GM19023 (cell line): ENCODE measurements at regions not wholly inside any gene's neighbourhood (a gene's known extent, or its start where the extent isn't known, plus 50 kb on each side); places are given as distances from the start of the nearest gene placed in this dataset.
"Not testable (repeated sequence)": the region's sequence is repeated elsewhere in the genome, so short reads cannot be mapped to it uniquely, and the experiment has no call there.

Experiments
- ATAC-seq: cut with Tn5 transposase; IDR thresholded peaks from one replicate; pipeline ENCODE4 v1.9.1; 2021; ENCODE audit warnings: mild to moderate bottlenecking, moderate library complexity; ENCODE audit not compliant: unreplicated experiment

GRCh38 chr14:22221508-22221907 is 367.5 kb downstream of the DAD1 start:
- ATAC-seq = no peak

GRCh38 chr14:22220427-22220826 is 368.6 kb downstream of the DAD1 start:
- ATAC-seq = no peak

- ATAC-seq = no peak
These were observed 370.3 kb downstream of the DAD1 start for GRCh38 chr14:22218728-22219127.

- no peak for ATAC-seq
These were observed 375.9 kb downstream of the DAD1 start for GRCh38 chr14:22213120-22213519.

- ATAC-seq = no peak
These were observed 378.1 kb downstream of the DAD1 start for GRCh38 chr14:22210906-22211305.

- ATAC-seq = no peak
These were observed 379.0 kb downstream of the DAD1 start for GRCh38 chr14:22210026-22210425.

GRCh38 chr14:22203036-22203435 is 386.0 kb downstream of the DAD1 start:
- ATAC-seq = no peak

GRCh38 chr14:22202313-22202712 is 386.7 kb downstream of the DAD1 start:
- no peak for ATAC-seq

- no peak for ATAC-seq
These were observed 387.9 kb downstream of the DAD1 start for GRCh38 chr14:22200977-22201605.

- not testable (repeated sequence) for ATAC-seq
These were observed 388.9 kb downstream of the DAD1 start for GRCh38 chr14:22200131-22200530.

- ATAC-seq = no peak
These were observed 394.4 kb downstream of the DAD1 start for GRCh38 chr14:22194664-22195063.

GRCh38 chr14:22190411-22191191 is 398.4 kb downstream of the DAD1 start:
- no peak for ATAC-seq

GRCh38 chr14:22189881-22190280 is 399.1 kb downstream of the DAD1 start:
- ATAC-seq = no peak

GRCh38 chr14:22188318-22188717 is 400.7 kb downstream of the DAD1 start:
- ATAC-seq = no peak

- ATAC-seq = no peak
These were observed 403.2 kb downstream of the DAD1 start for GRCh38 chr14:22185789-22186188.

GRCh38 chr14:22185191-22185590 is 403.8 kb downstream of the DAD1 start:
- ATAC-seq = no peak

GRCh38 chr14:22184830-22185168 is 404.2 kb downstream of the DAD1 start:
- no peak for ATAC-seq

- no peak for ATAC-seq
These were observed 404.7 kb downstream of the DAD1 start for GRCh38 chr14:22184157-22184829.

GRCh38 chr14:22180045-22180444 is 409.0 kb downstream of the DAD1 start:
- no peak for ATAC-seq

- ATAC-seq = no peak
These were observed 409.8 kb downstream of the DAD1 start for GRCh38 chr14:22179190-22179589.

GRCh38 chr14:22178333-22178839 is 410.6 kb downstream of the DAD1 start:
- no peak for ATAC-seq

- ATAC-seq = no peak
These were observed 411.2 kb downstream of the DAD1 start for GRCh38 chr14:22177870-22178269.
